Body of pancreas (tissue), 4 donors: ENCODE measurements at regions not wholly inside any gene's neighbourhood (a gene's known extent, or its start where the extent isn't known, plus 50 kb on each side); places are given as distances from the start of the nearest gene placed in this dataset.

Experiments used
- ATAC-seq: fragments of 150-250 bp; one replicate; pipeline ENCODE4 v1.9.1; 2016
- DNase-seq, 4 donors: peaks; one replicate each; pipeline ENCODE4 v3.0.0-alpha.2; 2019
- H3K27ac ChIP-seq, 4 donors: fragments of 200-600 bp; sonication (generic); 1 replicate in 3 of 4; 2 replicates in 1 of 4; pipeline versions ENCODE4 v1.5.1 to v1.6.1; 2016 to 2019; ENCODE audit warnings: mild to moderate bottlenecking in 1 of 4, mixed read lengths in 1 of 4, moderate library complexity in 1 of 4
- H3K27me3 ChIP-seq, 2 donors: fragments of 200-600 bp; sonication (generic); one replicate each; pipeline ENCODE4 v1.6.0; 2016; ENCODE audit warnings: mild to moderate bottlenecking in 1 of 2
- H3K36me3 ChIP-seq, 2 donors: fragments of 200-600 bp; sonication (generic); replicated peaks in 1 of 2; 2 replicates each; pipeline ENCODE4 v1.5.1; 2016; ENCODE audit warnings: low read depth in 2 of 2; ENCODE audit not compliant: insufficient read depth in 1 of 2
- H3K4me1 ChIP-seq: fragments of 200-600 bp; sonication (generic); one replicate; pipeline ENCODE4 v1.6.0; 2016
- H3K4me3 ChIP-seq, 2 donors: fragments of 200-600 bp; sonication (generic); 1 replicate in 1 of 2; 2 replicates in 1 of 2; pipeline ENCODE4 v1.5.1; 2016 to 2019
- H3K9me3 ChIP-seq, 3 donors: fragments of 200-600 bp; sonication (generic); 1 replicate in 2 of 3; 2 replicates in 1 of 3; pipeline ENCODE4 v1.5.1; 2016
- CTCF ChIP-seq, 7 experiments: fragments of 450-650 bp in 4 of 7; fragments of 200-600 bp in 3 of 7; sonication (generic) in 3 of 7; IDR thresholded peaks; one replicate each; pipeline ENCODE4 v1.5.1; 2016 to 2019; ENCODE audit warnings: antibody characterized with exemption in 7 of 7
- POLR2A ChIP-seq, 3 donors: fragments of 450-650 bp; IDR thresholded peaks; one replicate each; pipeline ENCODE4 v1.6.1; 2016; ENCODE audit warnings: antibody characterized with exemption in 3 of 3, mild to moderate bottlenecking in 2 of 3
- WGBS, 2 donors: methylation state at CpG; one replicate each; pipeline ENCODE4 v1.1.5; 2017; 5-methylcytosine and 5-hydroxymethylcytosine counted together
- intact Hi-C: fragments of 100-400 bp; cut with DNase I; formaldehyde crosslinking; loops from one replicate; pipeline ENCODE4 v1.15.1; 2023

GRCh38 chr3:69491975-69492374 lies 106.1 kb upstream of the FRMD4B start:
- no peak for ATAC-seq
- TF ChIP-seq CTCF (IDR thresholded peaks at IDR 0.05) (no peak), POLR2A (IDR thresholded peaks at IDR 0.05) (no peak)
- no peak overlapping the region for H3K27ac ChIP-seq
- H3K27me3 ChIP-seq, result no peaks in the 10 kb centered on the region
- peaks cover 3% of the 10 kb centered on the region for H3K4me1 ChIP-seq
- intact Hi-C loops, result no loop called here
- no peak overlapping the region for H3K4me3 ChIP-seq
- H3K9me3 ChIP-seq, result no peaks in the 10 kb centered on the region
- no peak for DNase-seq
- no peaks in the 10 kb centered on the region for H3K36me3 ChIP-seq
- WGBS, 2 donors, result 66 to 68% methylated on average over 6 of the region's 6 CpGs

- Histone ChIP-seq H3K4me1 (peaks cover 3% of the 10 kb centered on the region), H3K27ac (no peak overlapping the region), H3K4me3 (no peak overlapping the region), H3K27me3 (no peaks in the 10 kb centered on the region), H3K9me3 (no peaks in the 10 kb centered on the region), H3K36me3 (no peaks in the 10 kb centered on the region)
- DNase-seq (no peak), ATAC-seq (no peak)
- 54 to 66% methylated on average over 5 of the region's 5 CpGs for WGBS, 2 donors
- intact Hi-C loops, result no loop called here
- TF ChIP-seq POLR2A (IDR thresholded peaks at IDR 0.05) (no peak), CTCF (IDR thresholded peaks at IDR 0.05) (no peak)
These were observed 105.1 kb upstream of the FRMD4B start for GRCh38 chr3:69490971-69491370.

- no peaks in the 10 kb centered on the region for H3K36me3 ChIP-seq
- no peak overlapping the region for H3K4me3 ChIP-seq
- ATAC-seq, result no peak
- TF ChIP-seq CTCF (IDR thresholded peaks at IDR 0.05), result no peak
- no peak for TF ChIP-seq POLR2A (IDR thresholded peaks at IDR 0.05)
- no peak for DNase-seq
- H3K27ac ChIP-seq, result no peak overlapping the region
- no peaks in the 10 kb centered on the region for H3K9me3 ChIP-seq
- H3K4me1 ChIP-seq, result peaks cover 3% of the 10 kb centered on the region
- intact Hi-C loops, result no loop called here
- no peaks in the 10 kb centered on the region for H3K27me3 ChIP-seq
- WGBS, 2 donors, result 24 to 41% methylated on average over 1 of the region's 1 CpG
These were observed 104.3 kb upstream of the FRMD4B start for GRCh38 chr3:69490235-69490634.

GRCh38 chr3:69488026-69488425 lies 102.1 kb upstream of the FRMD4B start:
- Histone ChIP-seq H3K4me3 (no peak overlapping the region), H3K4me1 (peaks cover 3% of the 10 kb centered on the region), H3K27me3 (no peaks in the 10 kb centered on the region), H3K27ac (no peak overlapping the region), H3K36me3 (no peaks in the 10 kb centered on the region), H3K9me3 (no peaks in the 10 kb centered on the region)
- TF ChIP-seq CTCF (IDR thresholded peaks at IDR 0.05) (no peak), POLR2A (IDR thresholded peaks at IDR 0.05) (no peak)
- DNase-seq, result no peak
- no peak for ATAC-seq
- intact Hi-C loops, result no loop called here

GRCh38 chr3:69485489-69485888 lies 99.6 kb upstream of the FRMD4B start:
- DNase-seq, result no peak
- TF ChIP-seq CTCF (IDR thresholded peaks at IDR 0.05) (no peak), POLR2A (IDR thresholded peaks at IDR 0.05) (no peak)
- intact Hi-C loops, result no loop called here
- no peak overlapping the region for H3K4me3 ChIP-seq
- 100% methylated on average over 3 of the region's 4 CpGs; no CpG with 5 or more reads in 1 of the 2 donors for WGBS, 2 donors
- no peak for ATAC-seq
- no peaks in the 10 kb centered on the region for H3K36me3 ChIP-seq
- H3K27ac ChIP-seq, result no peak overlapping the region
- no peaks in the 10 kb centered on the region for H3K27me3 ChIP-seq
- peaks cover 3% of the 10 kb centered on the region for H3K4me1 ChIP-seq
- no peaks in the 10 kb centered on the region for H3K9me3 ChIP-seq
